Medulla oblongata (tissue), 1 donor: ENCODE measurements at regions not wholly inside any gene's neighbourhood (a gene's known extent, or its start where the extent isn't known, plus 50 kb on each side); places are given as distances from the start of the nearest gene placed in this dataset.

Experiments used
- DNase-seq: peaks from one replicate; pipeline ENCODE4 v3.0.0-alpha.2; 2015; ENCODE audit errors: extremely low spot score

DNA sequence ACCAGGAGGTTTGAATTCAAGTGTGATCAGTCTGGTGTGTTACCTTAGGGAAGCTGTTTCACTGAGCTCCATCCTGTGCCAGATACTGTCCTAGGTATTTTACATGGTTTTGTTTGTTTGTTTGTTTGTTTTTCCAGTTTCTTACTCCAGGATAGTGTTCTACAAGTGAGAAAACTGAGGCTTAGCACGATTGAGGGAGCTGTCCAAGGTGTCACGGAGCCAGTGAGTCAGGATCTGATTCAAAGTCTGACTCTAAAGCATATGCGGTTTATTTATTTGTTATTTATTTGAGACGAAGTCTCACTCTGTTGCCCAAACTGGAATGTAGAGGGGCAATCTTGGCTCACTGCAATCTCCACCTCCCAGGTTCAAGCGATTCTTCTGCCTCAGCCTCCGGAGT lies 79.7 kb upstream of the GNG2 start:
- no peak for DNase-seq

GRCh38 chr14:51781381-51781780 lies 79.0 kb upstream of the GNG2 start:
- no peak for DNase-seq

DNA sequence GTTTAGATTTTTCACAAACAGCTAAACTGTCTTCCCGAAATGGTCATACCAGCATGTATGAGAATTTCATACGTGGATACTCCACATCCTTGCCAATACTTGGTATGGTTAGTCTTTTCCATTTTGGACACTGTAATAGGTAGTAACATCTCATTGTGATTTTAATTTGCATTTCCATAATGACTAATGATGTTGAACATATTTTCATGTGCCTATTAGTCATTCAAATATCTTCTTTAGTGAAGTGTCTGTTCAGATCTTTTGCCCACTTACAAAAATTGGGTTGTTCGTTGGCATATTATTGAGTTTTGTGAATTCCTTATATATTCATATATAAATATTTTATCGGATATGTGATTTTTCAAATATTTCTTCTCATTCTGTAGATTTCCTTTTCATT lies 78.0 kb upstream of the GNG2 start:
- DNase-seq = no peak

DNA sequence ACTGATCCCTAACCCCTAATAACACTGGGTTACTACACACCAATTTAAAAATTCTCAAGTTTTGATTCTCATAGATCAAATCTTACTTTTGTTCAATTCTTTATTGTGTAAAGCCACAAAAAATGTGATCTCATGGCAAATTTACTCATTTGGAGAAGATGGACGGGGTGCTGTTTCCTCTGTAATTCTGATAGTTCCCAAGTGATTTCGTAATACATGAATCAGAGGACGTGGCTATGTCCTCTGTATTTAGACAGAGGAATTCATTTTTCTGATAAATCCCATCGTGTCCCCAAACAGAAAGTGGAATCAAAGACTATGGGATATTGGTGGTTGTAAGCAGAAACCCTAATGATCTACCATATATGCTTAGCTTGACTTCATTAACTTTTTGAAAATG lies 76.6 kb upstream of the GNG2 start:
- DNase-seq = no peak

GRCh38 chr14:51784466-51784865 lies 75.9 kb upstream of the GNG2 start:
- no peak for DNase-seq

- no peak for DNase-seq
Measured at GRCh38 chr14:51786227-51786626, 74.2 kb upstream of the GNG2 start.

DNA sequence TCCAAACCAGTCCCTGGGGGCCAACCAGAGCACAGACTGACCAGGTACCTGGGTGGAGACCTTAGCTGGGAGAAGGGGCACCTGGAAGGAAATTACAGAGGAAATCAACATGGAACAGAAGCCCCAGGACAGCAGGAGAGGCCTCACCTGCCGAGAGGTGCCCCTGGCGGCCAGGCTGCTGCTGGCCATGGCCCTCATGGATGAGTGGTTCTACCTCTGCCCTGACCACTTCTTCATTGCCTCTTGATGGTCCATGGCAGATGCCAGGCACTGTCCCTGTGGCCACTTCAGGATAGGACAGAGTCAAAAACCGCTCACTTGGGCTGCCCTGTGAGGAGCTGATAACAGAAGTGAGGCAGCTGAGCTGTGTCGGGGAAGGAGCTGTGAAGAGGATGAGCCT lies 73.1 kb upstream of the GNG2 start:
- no peak for DNase-seq

GRCh38 chr14:51789114-51789513 lies 71.3 kb upstream of the GNG2 start:
- no peak for DNase-seq

DNA sequence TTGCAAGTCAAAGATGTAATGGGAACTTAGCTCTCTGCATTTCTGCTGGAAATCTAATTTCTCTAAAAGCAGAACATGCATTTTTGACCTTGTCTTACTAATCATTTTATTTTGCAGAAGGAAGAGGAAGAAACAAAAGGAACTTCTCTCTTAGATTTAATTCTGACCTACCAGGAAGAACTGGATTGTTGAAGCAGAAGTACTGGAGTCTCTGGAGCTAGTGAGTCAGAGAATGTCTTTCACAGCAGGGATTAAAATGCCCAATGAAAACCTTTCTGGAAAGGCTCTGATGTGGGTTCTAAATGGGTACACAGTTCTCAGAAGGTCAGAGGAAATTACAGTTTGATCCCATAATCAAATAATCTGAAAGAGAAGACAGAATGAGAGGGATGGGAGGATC lies 70.8 kb upstream of the GNG2 start:
- peak; percentile 27 for DNase-seq

DNA sequence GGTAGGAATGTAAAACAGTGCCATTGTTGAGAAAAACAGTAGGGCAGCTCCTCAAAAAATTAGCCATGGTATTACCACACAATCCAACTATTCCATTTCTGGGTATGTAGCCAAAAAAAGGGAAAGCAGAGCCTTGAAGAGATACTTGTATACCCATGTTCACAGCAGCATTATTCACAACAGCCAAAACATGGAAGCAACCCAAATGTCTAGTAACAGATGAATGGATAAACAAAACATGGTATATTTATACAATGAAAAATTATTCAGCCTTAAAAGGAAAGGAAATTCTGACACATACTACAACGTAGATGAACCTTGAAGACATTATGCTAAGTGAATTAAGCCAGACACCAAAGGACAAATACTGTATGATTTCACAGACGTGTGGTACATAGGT lies 67.6 kb upstream of the GNG2 start:
- no peak for DNase-seq

GRCh38 chr14:51805541-51805940 lies 54.9 kb upstream of the GNG2 start:
- DNase-seq = no peak

- DNase-seq = no peak
Measured at GRCh38 chr14:51806026-51807023, 54.1 kb upstream of the GNG2 start.

GRCh38 chr14:51807356-51807755 lies 53.1 kb upstream of the GNG2 start:
- peak; percentile 14 for DNase-seq
